ENCODE measurements at regions not wholly inside any gene's neighbourhood (a gene's known extent, or its start where the extent isn't known, plus 50 kb on each side); places are given as distances from the start of the nearest gene placed in this dataset.
"Not testable (repeated sequence)": the region's sequence is repeated elsewhere in the genome, so short reads cannot be mapped to it uniquely, and the experiment has no call there.

- H3K4me3 ChIP-seq (ENCODE audit: low read depth in 1 of 3, low read length in 3 of 3), result no peak overlapping the region
- no peaks in the 10 kb centered on the region for H3K36me3 ChIP-seq (ENCODE audit: control insufficient read depth in 3 of 3, insufficient read depth in 2 of 3, low read depth in 1 of 3, low read length in 3 of 3)
- no peaks in the 10 kb centered on the region for H3K9me3 ChIP-seq (ENCODE audit: control insufficient read depth in 2 of 2, insufficient read depth in 1 of 2, low read depth in 1 of 2, low read length in 1 of 2)
- peaks cover 0 to 5% (median 0%) of the 10 kb centered on the region in 3 donors for H3K4me1 ChIP-seq (ENCODE audit: control insufficient read depth in 3 of 3, insufficient read depth in 2 of 3, low read depth in 1 of 3, low read length in 2 of 3)
- no peaks in the 10 kb centered on the region for H3K27me3 ChIP-seq (ENCODE audit: control insufficient read depth in 3 of 3, insufficient read depth in 3 of 3, low read length in 3 of 3)
- FAIRE-seq (no peak), DNase-seq (no peak)
- no peak overlapping the region for H3K27ac ChIP-seq (ENCODE audit: low read depth in 1 of 3, low read length in 2 of 3)
- WGBS, 3 donors, result 85 to 88% (median 86%) methylated on average over 2 of the region's 2 CpGs
Measured at GRCh38 chr6:47180633-47181032, 129.1 kb downstream of the TNFRSF21 start.

- H3K36me3 ChIP-seq (ENCODE audit: control insufficient read depth in 3 of 3, insufficient read depth in 2 of 3, low read depth in 1 of 3, low read length in 3 of 3), result no peaks in the 10 kb centered on the region
- no peak overlapping the region for H3K27ac ChIP-seq (ENCODE audit: low read depth in 1 of 3, low read length in 2 of 3)
- no peaks in the 10 kb centered on the region for H3K9me3 ChIP-seq (ENCODE audit: control insufficient read depth in 2 of 2, insufficient read depth in 1 of 2, low read depth in 1 of 2, low read length in 1 of 2)
- FAIRE-seq (no peak), DNase-seq (no peak)
- no peak overlapping the region for H3K4me3 ChIP-seq (ENCODE audit: low read depth in 1 of 3, low read length in 3 of 3)
- peaks cover 0 to 5% (median 0%) of the 10 kb centered on the region in 3 donors for H3K4me1 ChIP-seq (ENCODE audit: control insufficient read depth in 3 of 3, insufficient read depth in 2 of 3, low read depth in 1 of 3, low read length in 2 of 3)
- H3K27me3 ChIP-seq (ENCODE audit: control insufficient read depth in 3 of 3, insufficient read depth in 3 of 3, low read length in 3 of 3), result no peaks in the 10 kb centered on the region
Measured at GRCh38 chr6:47179286-47179685, 130.4 kb downstream of the TNFRSF21 start.

DNA sequence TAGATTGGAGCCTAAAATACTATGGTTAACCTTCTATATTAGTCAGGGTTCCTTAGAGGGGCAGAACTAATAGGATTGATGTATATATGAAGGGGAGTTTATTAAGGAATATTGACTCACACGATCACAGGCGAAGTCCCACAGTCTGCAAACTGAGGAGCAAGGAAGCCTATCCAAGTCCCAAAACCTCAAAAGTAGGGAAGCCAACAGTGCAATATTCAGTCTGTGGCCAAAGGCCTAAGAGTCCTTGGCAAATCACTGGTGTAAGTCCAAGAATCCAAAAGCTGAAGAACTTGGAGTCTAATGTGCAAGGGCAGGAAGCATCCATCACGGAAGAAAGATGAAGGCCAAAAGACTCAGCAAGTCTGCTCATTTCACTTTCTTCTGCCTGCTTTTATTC lies 133.5 kb upstream of the ADGRF1 start:
- Histone ChIP-seq H3K4me3 (ENCODE audit: low read depth in 1 of 3, low read length in 3 of 3) (no peak overlapping the region), H3K4me1 (ENCODE audit: control insufficient read depth in 3 of 3, insufficient read depth in 2 of 3, low read depth in 1 of 3, low read length in 2 of 3) (no peaks in the 10 kb centered on the region), H3K27ac (ENCODE audit: low read depth in 1 of 3, low read length in 2 of 3) (no peak overlapping the region), H3K36me3 (ENCODE audit: control insufficient read depth in 3 of 3, insufficient read depth in 2 of 3, low read depth in 1 of 3, low read length in 3 of 3) (no peaks in the 10 kb centered on the region), H3K27me3 (ENCODE audit: control insufficient read depth in 3 of 3, insufficient read depth in 3 of 3, low read length in 3 of 3) (no peaks in the 10 kb centered on the region), H3K9me3 (ENCODE audit: control insufficient read depth in 2 of 2, insufficient read depth in 1 of 2, low read depth in 1 of 2, low read length in 1 of 2) (no peaks in the 10 kb centered on the region)
- FAIRE-seq (no peak), DNase-seq (no peak)
- 88 to 97% (median 97%) methylated on average over 3 of the region's 3 CpGs for WGBS, 3 donors

DNA sequence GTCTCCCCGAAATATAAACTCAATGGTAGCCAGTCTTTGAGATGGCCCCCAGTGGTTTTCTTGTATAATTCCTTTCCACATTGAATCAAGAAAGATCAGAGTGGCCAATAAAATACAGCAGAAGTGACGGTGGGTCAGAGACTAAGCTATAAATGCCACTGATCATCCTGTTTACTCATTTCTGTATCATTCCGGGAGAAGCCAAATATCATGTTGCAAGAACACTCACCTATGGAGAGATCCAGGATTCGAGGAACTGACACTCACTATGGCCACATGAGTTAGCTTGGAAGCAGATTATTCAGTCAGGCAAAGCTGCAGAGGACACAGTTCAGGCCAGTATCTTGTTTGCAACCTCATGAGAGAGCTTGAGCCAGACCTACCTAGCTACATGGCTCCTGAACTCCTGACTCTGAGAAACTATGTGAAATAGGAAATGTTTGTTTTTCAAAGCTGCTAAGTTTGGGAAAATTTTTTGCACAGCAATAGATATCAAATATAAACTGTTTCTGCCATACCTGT lies 132.4 kb upstream of the ADGRF1 start:
- WGBS, 3 donors, result 79 to 88% (median 88%) methylated on average over 4 of the region's 4 CpGs
- Histone ChIP-seq H3K27me3 (ENCODE audit: control insufficient read depth in 3 of 3, insufficient read depth in 3 of 3, low read length in 3 of 3) (no peaks in the 10 kb centered on the region), H3K9me3 (ENCODE audit: control insufficient read depth in 2 of 2, insufficient read depth in 1 of 2, low read depth in 1 of 2, low read length in 1 of 2) (no peaks in the 10 kb centered on the region), H3K4me1 (ENCODE audit: control insufficient read depth in 3 of 3, insufficient read depth in 2 of 3, low read depth in 1 of 3, low read length in 2 of 3) (no peaks in the 10 kb centered on the region), H3K36me3 (ENCODE audit: control insufficient read depth in 3 of 3, insufficient read depth in 2 of 3, low read depth in 1 of 3, low read length in 3 of 3) (no peaks in the 10 kb centered on the region), H3K4me3 (ENCODE audit: low read depth in 1 of 3, low read length in 3 of 3) (no peak overlapping the region), H3K27ac (ENCODE audit: low read depth in 1 of 3, low read length in 2 of 3) (no peak overlapping the region)
- FAIRE-seq, result no peak
- DNase-seq, result no peak

- not testable (repeated sequence) for H3K27ac ChIP-seq (ENCODE audit: low read depth in 1 of 3, low read length in 2 of 3); H3K4me1 ChIP-seq (ENCODE audit: control insufficient read depth in 3 of 3, insufficient read depth in 2 of 3, low read depth in 1 of 3, low read length in 2 of 3); DNase-seq; H3K4me3 ChIP-seq (ENCODE audit: low read depth in 1 of 3, low read length in 3 of 3); H3K27me3 ChIP-seq (ENCODE audit: control insufficient read depth in 3 of 3, insufficient read depth in 3 of 3, low read length in 3 of 3); FAIRE-seq; H3K36me3 ChIP-seq (ENCODE audit: control insufficient read depth in 3 of 3, insufficient read depth in 2 of 3, low read depth in 1 of 3, low read length in 3 of 3); H3K9me3 ChIP-seq (ENCODE audit: control insufficient read depth in 2 of 2, insufficient read depth in 1 of 2, low read depth in 1 of 2, low read length in 1 of 2)
- WGBS, 3 donors, result 86 to 89% (median 87%) methylated on average over 4 of the region's 4 CpGs
Measured at GRCh38 chr6:47174063-47174462, 131.9 kb upstream of the ADGRF1 start.

DNA sequence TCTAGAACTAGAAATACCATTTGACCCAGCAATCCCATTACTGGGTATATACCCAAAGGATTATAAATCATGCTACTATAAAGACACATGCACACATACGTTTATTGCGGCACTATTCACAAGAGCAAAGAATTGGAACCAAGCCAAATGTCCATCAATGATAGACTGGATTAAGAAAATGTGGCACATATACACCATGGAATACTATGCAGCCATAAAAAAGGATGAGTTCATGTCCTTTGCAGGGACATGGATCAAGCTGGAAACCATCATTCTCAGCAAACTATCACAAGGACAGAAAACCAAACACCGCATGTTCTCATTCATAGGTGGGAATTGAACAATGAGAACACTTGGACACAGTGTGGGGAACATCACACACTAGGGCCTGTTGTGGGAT lies 131.0 kb upstream of the ADGRF1 start:
- not testable (repeated sequence) for DNase-seq; H3K4me1 ChIP-seq (ENCODE audit: control insufficient read depth in 3 of 3, insufficient read depth in 2 of 3, low read depth in 1 of 3, low read length in 2 of 3); H3K27me3 ChIP-seq (ENCODE audit: control insufficient read depth in 3 of 3, insufficient read depth in 3 of 3, low read length in 3 of 3); H3K4me3 ChIP-seq (ENCODE audit: low read depth in 1 of 3, low read length in 3 of 3); H3K27ac ChIP-seq (ENCODE audit: low read depth in 1 of 3, low read length in 2 of 3); H3K36me3 ChIP-seq (ENCODE audit: control insufficient read depth in 3 of 3, insufficient read depth in 2 of 3, low read depth in 1 of 3, low read length in 3 of 3); H3K9me3 ChIP-seq (ENCODE audit: control insufficient read depth in 2 of 2, insufficient read depth in 1 of 2, low read depth in 1 of 2, low read length in 1 of 2); FAIRE-seq
- 87 to 92% (median 91%) methylated on average over 3 of the region's 3 CpGs for WGBS, 3 donors

DNA sequence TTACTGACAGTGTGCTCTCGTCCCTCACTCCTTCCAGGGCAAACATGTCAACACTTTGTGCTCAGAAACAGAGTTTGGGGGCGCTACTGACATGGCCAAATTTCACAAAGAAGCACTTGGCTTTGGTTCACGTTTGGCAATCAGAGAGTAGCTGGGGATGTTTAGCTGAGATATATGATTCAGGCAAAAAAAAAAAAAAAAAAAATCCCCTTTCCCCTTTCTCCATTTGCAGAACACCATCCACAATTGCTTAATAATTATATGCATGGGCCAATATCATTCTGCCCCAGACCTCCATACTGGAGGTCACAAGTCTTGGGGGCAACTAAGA lies 128.4 kb upstream of the ADGRF1 start:
- no peaks in the 10 kb centered on the region for H3K9me3 ChIP-seq (ENCODE audit: control insufficient read depth in 2 of 2, insufficient read depth in 1 of 2, low read depth in 1 of 2, low read length in 1 of 2)
- no peak overlapping the region for H3K4me3 ChIP-seq (ENCODE audit: low read depth in 1 of 3, low read length in 3 of 3)
- FAIRE-seq (no peak), DNase-seq (no peak)
- H3K27me3 ChIP-seq (ENCODE audit: control insufficient read depth in 3 of 3, insufficient read depth in 3 of 3, low read length in 3 of 3), result no peaks in the 10 kb centered on the region
- H3K4me1 ChIP-seq (ENCODE audit: control insufficient read depth in 3 of 3, insufficient read depth in 2 of 3, low read depth in 1 of 3, low read length in 2 of 3), result no peaks in the 10 kb centered on the region
- H3K36me3 ChIP-seq (ENCODE audit: control insufficient read depth in 3 of 3, insufficient read depth in 2 of 3, low read depth in 1 of 3, low read length in 3 of 3), result no peaks in the 10 kb centered on the region
- WGBS, 3 donors, result 70 to 85% (median 76%) methylated on average over 3 of the region's 3 CpGs
- H3K27ac ChIP-seq (ENCODE audit: low read depth in 1 of 3, low read length in 2 of 3), result no peak overlapping the region

DNA sequence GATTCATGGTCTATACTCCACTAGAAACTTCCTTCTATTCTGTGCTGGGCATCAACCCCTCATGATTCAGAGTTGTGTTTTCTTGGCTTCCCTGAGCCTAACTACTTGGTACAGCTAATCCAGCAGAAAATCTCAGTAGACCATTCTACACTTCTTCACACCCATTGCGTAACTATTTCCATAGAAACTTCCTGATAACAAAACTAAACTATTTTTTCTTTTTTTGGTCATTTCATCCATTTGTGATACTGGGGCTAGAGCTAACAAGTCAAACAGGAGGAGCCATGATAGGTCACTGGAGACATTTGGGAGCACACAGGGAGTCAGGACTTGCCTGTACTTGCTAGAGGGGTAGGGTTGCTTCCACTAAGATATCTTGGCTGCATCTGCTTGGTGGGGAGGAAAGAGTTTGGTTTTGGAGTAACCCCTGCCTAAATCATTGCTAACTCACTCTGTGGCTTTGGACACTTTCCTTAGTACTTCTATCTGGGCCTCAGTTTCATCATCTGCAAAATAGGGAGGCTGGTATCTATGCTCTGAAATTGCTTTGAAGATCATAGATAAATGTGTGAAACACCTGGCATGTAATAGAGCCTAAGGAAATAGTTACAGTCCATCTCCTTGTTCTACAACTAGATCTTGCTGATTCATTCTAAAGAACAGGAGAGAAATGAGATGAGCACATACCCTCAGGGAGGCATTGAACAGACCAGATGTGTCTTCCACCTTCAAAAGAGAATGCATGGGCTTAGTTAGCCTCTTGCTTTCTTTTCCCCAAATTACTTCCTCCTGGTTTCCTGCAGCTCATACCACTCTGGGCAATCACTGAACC lies 127.9 kb upstream of the ADGRF1 start:
- H3K9me3 ChIP-seq (ENCODE audit: control insufficient read depth in 2 of 2, insufficient read depth in 1 of 2, low read depth in 1 of 2, low read length in 1 of 2), result no peaks in the 10 kb centered on the region
- FAIRE-seq, result no peak
- WGBS, 3 donors, result 82 to 97% (median 83%) methylated on average over 1 of the region's 1 CpG
- no peaks in the 10 kb centered on the region for H3K36me3 ChIP-seq (ENCODE audit: control insufficient read depth in 3 of 3, insufficient read depth in 2 of 3, low read depth in 1 of 3, low read length in 3 of 3)
- H3K27ac ChIP-seq (ENCODE audit: low read depth in 1 of 3, low read length in 2 of 3), result no peak overlapping the region
- H3K27me3 ChIP-seq (ENCODE audit: control insufficient read depth in 3 of 3, insufficient read depth in 3 of 3, low read length in 3 of 3), result no peaks in the 10 kb centered on the region
- no peaks in the 10 kb centered on the region for H3K4me1 ChIP-seq (ENCODE audit: control insufficient read depth in 3 of 3, insufficient read depth in 2 of 3, low read depth in 1 of 3, low read length in 2 of 3)
- no peak for DNase-seq
- no peak overlapping the region for H3K4me3 ChIP-seq (ENCODE audit: low read depth in 1 of 3, low read length in 3 of 3)

- Histone ChIP-seq H3K36me3 (ENCODE audit: control insufficient read depth in 3 of 3, insufficient read depth in 2 of 3, low read depth in 1 of 3, low read length in 3 of 3) (no peaks in the 10 kb centered on the region), H3K9me3 (ENCODE audit: control insufficient read depth in 2 of 2, insufficient read depth in 1 of 2, low read depth in 1 of 2, low read length in 1 of 2) (no peaks in the 10 kb centered on the region), H3K4me1 (ENCODE audit: control insufficient read depth in 3 of 3, insufficient read depth in 2 of 3, low read depth in 1 of 3, low read length in 2 of 3) (no peaks in the 10 kb centered on the region), H3K27me3 (ENCODE audit: control insufficient read depth in 3 of 3, insufficient read depth in 3 of 3, low read length in 3 of 3) (no peaks in the 10 kb centered on the region), H3K4me3 (ENCODE audit: low read depth in 1 of 3, low read length in 3 of 3) (no peak overlapping the region), H3K27ac (ENCODE audit: low read depth in 1 of 3, low read length in 2 of 3) (no peak overlapping the region)
- no peak for FAIRE-seq
- 57 to 70% (median 69%) methylated on average over 2 of the region's 2 CpGs for WGBS, 3 donors
- no peak for DNase-seq
Measured at GRCh38 chr6:47168180-47168579, 126.0 kb upstream of the ADGRF1 start.
